Lung (tissue), 11 donors: ENCODE measurements at regions not wholly inside any gene's neighbourhood (a gene's known extent, or its start where the extent isn't known, plus 50 kb on each side); places are given as distances from the start of the nearest gene placed in this dataset.
A peak's percentile ranks its signal among the peaks of the same experiment; 100 is the strongest.
"Not testable (repeated sequence)": the region's sequence is repeated elsewhere in the genome, so short reads cannot be mapped to it uniquely, and the experiment has no call there.

ENCODE experiments used
- ATAC-seq: fragments of 200-7000 bp; cut with Tn5 transposase; one replicate; pipeline ENCODE4 v1.9.1; 2020; ENCODE audit warnings: moderate number of reproducible peaks; ENCODE audit not compliant: insufficient read depth, low FRiP score
- DNase-seq, 3 donors: peaks; one replicate each; pipeline ENCODE4 v3.0.0-alpha.2; 2013 to 2017
- H3K27ac ChIP-seq, 2 donors: one replicate each; pipeline ENCODE4 v1.5.1; 2013; ENCODE audit warnings: mild to moderate bottlenecking in 2 of 2, moderate library complexity in 2 of 2, control low read depth in 1 of 2, inconsistent platforms in 1 of 2, low read depth in 1 of 2, low read length in 1 of 2
- H3K27me3 ChIP-seq, 3 donors: one replicate each; pipeline ENCODE4 v1.5.1; 2013; ENCODE audit warnings: low read length in 2 of 3; ENCODE audit not compliant: control insufficient read depth in 3 of 3, insufficient read depth in 3 of 3
- H3K36me3 ChIP-seq, 4 donors: one replicate each; pipeline ENCODE4 v1.5.1; 2013; ENCODE audit warnings: low read length in 4 of 4, mild to moderate bottlenecking in 1 of 4, moderate library complexity in 1 of 4; ENCODE audit not compliant: control insufficient read depth in 4 of 4, insufficient read depth in 4 of 4
- H3K4me1 ChIP-seq, 5 donors: one replicate each; pipeline ENCODE4 v1.5.1; 2013; ENCODE audit warnings: low read length in 5 of 5, mild to moderate bottlenecking in 2 of 5, moderate library complexity in 1 of 5; ENCODE audit not compliant: control insufficient read depth in 5 of 5, insufficient read depth in 5 of 5
- H3K4me3 ChIP-seq: one replicate; pipeline ENCODE4 v1.5.1; 2013; ENCODE audit warnings: mild to moderate bottlenecking, control low read depth, moderate library complexity
- H3K9ac ChIP-seq, 2 donors: one replicate each; pipeline ENCODE4 v1.5.1; 2013; ENCODE audit warnings: low read length in 2 of 2, control low read depth in 1 of 2; ENCODE audit not compliant: insufficient read depth in 1 of 2
- H3K9me3 ChIP-seq, 4 donors: one replicate each; pipeline ENCODE4 v1.5.1; 2013; ENCODE audit warnings: low read length in 3 of 4, mild to moderate bottlenecking in 1 of 4, moderate library complexity in 1 of 4; ENCODE audit not compliant: control insufficient read depth in 4 of 4, insufficient read depth in 3 of 4
- CTCF ChIP-seq: IDR thresholded peaks from 2 replicates; pipeline ENCODE4 v1.5.1; 2012; ENCODE audit warnings: mild to moderate bottlenecking; ENCODE audit errors: control extremely low read depth, extremely low read depth
- WGBS, 2 donors: extraction: QIAGEN DNeasy Blood & Tissue Kit; methylation state at CpG; one replicate each; pipeline ENCODE4 v1.1.7; 2013; 5-methylcytosine and 5-hydroxymethylcytosine counted together
- donor health status: control.
- donor health status: control.
- donor health status: Bipolar disorder and iron deficiency.
- donor health status: healthy.
- donor health status: DM: yes; HTN: yes; CAD: no.

DNA sequence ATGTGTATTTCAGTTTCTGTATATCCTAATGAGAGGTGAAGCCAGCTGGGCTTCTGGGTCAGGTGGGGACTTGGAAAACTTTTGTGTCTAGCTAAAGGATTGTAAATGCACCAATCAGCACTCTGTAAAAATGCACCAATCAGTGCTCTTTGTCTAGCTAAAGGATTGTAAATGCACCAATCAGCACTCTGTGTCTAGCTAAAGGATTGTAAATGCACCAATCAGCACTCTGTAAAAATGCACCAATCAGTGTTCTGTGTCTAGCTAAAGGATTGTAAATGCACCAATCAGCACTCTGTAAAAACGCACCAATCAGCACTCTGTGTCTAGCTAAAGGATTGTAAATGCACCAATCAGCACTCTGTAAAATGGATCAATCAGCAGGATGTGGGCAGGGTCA, 379.4 kb downstream of the OMA1 start:
- DNase-seq, ATAC-seq, H3K27ac ChIP-seq, H3K4me1 ChIP-seq, H3K9ac ChIP-seq, H3K4me3 ChIP-seq, H3K27me3 ChIP-seq, H3K36me3 ChIP-seq, H3K9me3 ChIP-seq: not testable (repeated sequence)
- 95 to 97% methylated on average over 1 of the region's 1 CpG for WGBS, 2 donors

DNA sequence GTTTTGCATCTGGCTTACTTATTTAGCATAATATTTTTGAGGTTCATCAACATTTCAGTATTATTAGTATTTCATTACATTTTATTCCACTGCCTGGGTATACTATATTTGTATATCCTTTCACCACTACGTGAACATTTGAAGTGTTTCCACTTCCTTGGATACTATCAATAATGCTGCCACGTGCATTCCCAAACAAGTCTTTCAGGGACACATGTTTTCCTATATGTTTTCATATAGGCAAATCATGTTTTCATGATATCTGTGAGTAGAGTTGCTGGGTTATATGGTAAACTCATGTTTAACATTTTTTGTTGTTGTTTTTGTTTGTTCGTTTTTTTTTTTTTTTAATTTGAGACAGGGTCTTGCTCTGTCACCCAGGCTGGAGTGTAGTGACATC, 380.1 kb downstream of the OMA1 start:
- H3K27me3 ChIP-seq: no peaks in the 10 kb centered on the region

DNA sequence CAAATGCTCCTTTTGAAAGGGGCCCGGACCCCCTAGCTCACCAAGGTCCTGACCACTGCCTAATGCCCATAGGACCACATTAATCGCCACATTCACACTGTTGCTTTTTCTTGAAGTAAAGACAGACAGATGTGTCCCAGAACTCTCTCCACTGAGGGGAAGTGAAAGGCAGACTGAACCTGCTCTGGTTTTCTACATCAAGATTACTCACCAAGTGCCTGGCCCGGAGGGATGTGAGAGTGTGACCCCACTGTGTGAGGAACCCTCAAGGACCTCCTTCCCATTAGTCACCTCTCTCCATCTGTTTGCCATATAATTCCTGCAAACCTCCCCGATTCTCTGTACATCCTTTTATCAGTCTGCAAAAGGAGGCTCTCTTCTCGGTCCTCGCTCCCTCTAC, 381.5 kb downstream of the OMA1 start:
- WGBS, 2 donors: 84% methylated on average over 6 of the region's 6 CpGs
- DNase-seq (no peak), ATAC-seq (no peak)
- H3K27ac ChIP-seq: no peak overlapping the region
- no peak overlapping the region for H3K9ac ChIP-seq
- H3K36me3 ChIP-seq: no peaks in the 10 kb centered on the region
- peaks cover 0 to 2% (median 0%) of the 10 kb centered on the region in 4 donors for H3K9me3 ChIP-seq
- TF ChIP-seq CTCF: no peak
- no peaks in the 10 kb centered on the region for H3K27me3 ChIP-seq
- no peak overlapping the region for H3K4me3 ChIP-seq
- peaks cover 0 to 2% (median 0%) of the 10 kb centered on the region in 5 donors for H3K4me1 ChIP-seq

More for the DNA sequence above, 380.1 kb downstream of the OMA1 start:
- DNase-seq (no peak), ATAC-seq (no peak)
- Histone ChIP-seq H3K4me1 (peaks cover 0 to 2% (median 0%) of the 10 kb centered on the region in 5 donors), H3K9me3 (peaks cover 0 to 2% (median 0%) of the 10 kb centered on the region in 4 donors), H3K27ac (no peak overlapping the region), H3K36me3 (no peaks in the 10 kb centered on the region), H3K4me3 (no peak overlapping the region), H3K9ac (no peak overlapping the region)
- no peak for TF ChIP-seq CTCF
- 83% methylated on average over 3 of the region's 3 CpGs for WGBS, 2 donors

- TF ChIP-seq CTCF: peak; percentile 49
- WGBS, 2 donors: 26 to 31% methylated on average over 9 of the region's 9 CpGs
- H3K9ac ChIP-seq: no peak overlapping the region
- no peaks in the 10 kb centered on the region for H3K27me3 ChIP-seq
- H3K4me3 ChIP-seq: no peak overlapping the region
- peak; percentile 70 to 85 (median 80) for DNase-seq
- H3K36me3 ChIP-seq: no peaks in the 10 kb centered on the region
- H3K27ac ChIP-seq: no peak overlapping the region
- H3K4me1 ChIP-seq: peaks cover 0 to 2% (median 0%) of the 10 kb centered on the region in 5 donors
- ATAC-seq: peak; percentile 86
- peaks cover 0 to 2% (median 0%) of the 10 kb centered on the region in 4 donors for H3K9me3 ChIP-seq
Measured at GRCh38 chr1:58162952-58163550, 383.5 kb downstream of the OMA1 start.
